GM19238 (cell line): ENCODE measurements at regions not wholly inside any gene's neighbourhood (a gene's known extent, or its start where the extent isn't known, plus 50 kb on each side); places are given as distances from the start of the nearest gene placed in this dataset.
"Not testable (repeated sequence)": the region's sequence is repeated elsewhere in the genome, so short reads cannot be mapped to it uniquely, and the experiment has no call there.

ENCODE experiments used
- DNase-seq: peaks from one replicate; pipeline ENCODE4 v3.0.0; 2011; ENCODE audit warnings: low spot score; ENCODE audit not compliant: insufficient read length

- DNase-seq: no peak
Measured at GRCh38 chrX:121641560-121641959, 594.1 kb downstream of the GLUD2 start.

- no peak for DNase-seq
Measured at GRCh38 chrX:121642415-121642814, 595.0 kb downstream of the GLUD2 start.

GRCh38 chrX:121649417-121649816, 602.0 kb downstream of the GLUD2 start:
- no peak for DNase-seq

GRCh38 chrX:121655276-121655675, 607.9 kb downstream of the GLUD2 start:
- DNase-seq: no peak

GRCh38 chrX:121666171-121666570, 618.8 kb downstream of the GLUD2 start:
- DNase-seq: no peak

- no peak for DNase-seq
Measured at GRCh38 chrX:121671649-121672048, 624.2 kb downstream of the GLUD2 start.

- DNase-seq: not testable (repeated sequence)
Measured at GRCh38 chrX:121709236-121709635, 661.8 kb downstream of the GLUD2 start.

- no peak for DNase-seq
Measured at GRCh38 chrX:121733514-121733913, 686.1 kb downstream of the GLUD2 start.

- DNase-seq: no peak
Measured at GRCh38 chrX:121746105-121746504, 698.7 kb downstream of the GLUD2 start.

- not testable (repeated sequence) for DNase-seq
Measured at GRCh38 chrX:121753602-121754001, 706.2 kb downstream of the GLUD2 start.

GRCh38 chrX:121754301-121754700, 706.9 kb downstream of the GLUD2 start:
- no peak for DNase-seq

GRCh38 chrX:121755541-121755940, 708.1 kb downstream of the GLUD2 start:
- DNase-seq: no peak

GRCh38 chrX:121761845-121762244, 714.4 kb downstream of the GLUD2 start:
- DNase-seq: no peak

GRCh38 chrX:121763671-121764070, 716.3 kb downstream of the GLUD2 start:
- DNase-seq: no peak

GRCh38 chrX:121768210-121768609, 720.8 kb downstream of the GLUD2 start:
- DNase-seq: not testable (repeated sequence)

GRCh38 chrX:121781991-121782390, 734.6 kb downstream of the GLUD2 start:
- no peak for DNase-seq

- DNase-seq: no peak
Measured at GRCh38 chrX:121782544-121782943, 735.1 kb downstream of the GLUD2 start.

GRCh38 chrX:121782976-121783375, 735.6 kb downstream of the GLUD2 start:
- no peak for DNase-seq

- DNase-seq: no peak
Measured at GRCh38 chrX:121802881-121803412, 755.5 kb downstream of the GLUD2 start.

- DNase-seq: no peak
Measured at GRCh38 chrX:121823406-121823805, 776.0 kb downstream of the GLUD2 start.

GRCh38 chrX:121831601-121832000, 784.2 kb downstream of the GLUD2 start:
- DNase-seq: no peak

- DNase-seq: no peak
Measured at GRCh38 chrX:121832446-121832845, 785.0 kb downstream of the GLUD2 start.

- no peak for DNase-seq
Measured at GRCh38 chrX:121836000-121836399, 788.6 kb downstream of the GLUD2 start.

- DNase-seq: no peak
Measured at GRCh38 chrX:121851033-121851432, 803.6 kb downstream of the GLUD2 start.
